ENCODE measurements at regions not wholly inside any gene's neighbourhood (a gene's known extent, or its start where the extent isn't known, plus 50 kb on each side); places are given as distances from the start of the nearest gene placed in this dataset.

DNA sequence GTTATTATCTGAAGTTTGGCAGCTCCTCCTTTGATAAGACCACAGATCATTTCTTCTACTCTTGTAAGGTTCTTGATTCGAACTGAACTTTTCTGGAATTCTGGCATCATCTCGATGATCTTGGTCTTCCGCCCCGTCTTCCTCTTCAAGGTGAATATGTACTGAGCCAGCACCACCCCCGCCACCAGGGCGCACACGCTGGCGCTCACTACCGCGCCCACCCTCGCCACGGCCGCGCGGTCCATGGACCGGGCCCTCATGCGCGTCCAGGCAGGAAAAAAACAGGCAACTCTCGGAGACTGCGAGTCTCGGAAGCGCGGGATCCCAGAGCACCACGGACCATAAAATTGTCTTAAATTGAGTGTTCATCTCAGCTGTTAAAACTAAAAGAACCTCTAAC is 458.4 kb upstream of the NDST3 start:
- Histone ChIP-seq H3K79me2 (ENCODE audit: insufficient read depth, low read length) (no peaks in the 10 kb centered on the region), H3K9ac (ENCODE audit: extremely low read depth, insufficient read length, low read length) (no peak overlapping the region), H3K4me1 (ENCODE audit: insufficient read depth, low read length) (no peaks in the 10 kb centered on the region), H3K14ac (ENCODE audit: insufficient read depth, low read length) (no peak overlapping the region), H3K79me1 (ENCODE audit: insufficient read depth, low read depth, low read length, poor library complexity, severe bottlenecking) (no peaks in the 10 kb centered on the region), H4K5ac (ENCODE audit: insufficient read length, low read depth, low read length) (no peak overlapping the region), H2AFZ (ENCODE audit: low read length) (no peak overlapping the region), H2BK15ac (ENCODE audit: low read depth, low read length) (no peak overlapping the region), H4K20me1 (ENCODE audit: control insufficient read depth, insufficient read depth, insufficient read length) (no peaks in the 10 kb centered on the region), H3K9me3 (ENCODE audit: control insufficient read depth, low read depth, low read length) (no peaks in the 10 kb centered on the region), H2BK5ac (ENCODE audit: insufficient read length, low read length) (no peak overlapping the region), H2AK5ac (ENCODE audit: insufficient read length, low read length) (no peak overlapping the region), H3K18ac (ENCODE audit: insufficient read length, low read depth, low read length) (no peak overlapping the region), H2BK20ac (ENCODE audit: low read depth, low read length, poor library complexity, severe bottlenecking) (no peak overlapping the region), H2BK12ac (ENCODE audit: insufficient read length, low read depth, low read length) (no peak overlapping the region), H3K4ac (ENCODE audit: low read depth, low read length) (no peak overlapping the region), H3K23me2 (ENCODE audit: insufficient read length, low read depth, low read length, poor library complexity, severe bottlenecking) (no peaks in the 10 kb centered on the region), H3K27ac (ENCODE audit: insufficient read length, low read depth, low read length) (no peak overlapping the region), H3K27me3 (ENCODE audit: insufficient read depth, low read length) (no peaks in the 10 kb centered on the region), H3K56ac (ENCODE audit: insufficient read length, low read depth, low read length) (no peak overlapping the region), H3K4me2 (ENCODE audit: insufficient read depth, insufficient read length, low read length) (no peak overlapping the region), H4K91ac (ENCODE audit: insufficient read length, low read depth, low read length) (no peak overlapping the region), H2BK120ac (ENCODE audit: low read depth, low read length, poor library complexity, severe bottlenecking) (no peak overlapping the region), H3K23ac (ENCODE audit: insufficient read length, low read depth, low read length) (no peak overlapping the region), H4K8ac (replicated peaks; ENCODE audit: insufficient read length, low read depth, low read length) (no peak overlapping the region), H3T11ph (ENCODE audit: low read length) (no peak overlapping the region)
- Mint-ChIP-seq H3K36me3 (ENCODE audit: insufficient read depth in 1 of 3, low read depth in 3 of 3) (no peaks in the 10 kb centered on the region), H3K4me3 (no peak overlapping the region), H3K9me3 (no peaks in the 10 kb centered on the region), H3K27ac (no peak overlapping the region), H3K27me3 (ENCODE audit: low read depth) (no peaks in the 10 kb centered on the region), H3K4me1 (no peaks in the 10 kb centered on the region)
- no CpG with 5 or more reads among the region's 24 CpGs for WGBS (ENCODE audit: extremely low coverage, insufficient read length, low lambda C conversion rate)
- no peak for DNase-seq
- TF ChIP-seq, protein P1, sequence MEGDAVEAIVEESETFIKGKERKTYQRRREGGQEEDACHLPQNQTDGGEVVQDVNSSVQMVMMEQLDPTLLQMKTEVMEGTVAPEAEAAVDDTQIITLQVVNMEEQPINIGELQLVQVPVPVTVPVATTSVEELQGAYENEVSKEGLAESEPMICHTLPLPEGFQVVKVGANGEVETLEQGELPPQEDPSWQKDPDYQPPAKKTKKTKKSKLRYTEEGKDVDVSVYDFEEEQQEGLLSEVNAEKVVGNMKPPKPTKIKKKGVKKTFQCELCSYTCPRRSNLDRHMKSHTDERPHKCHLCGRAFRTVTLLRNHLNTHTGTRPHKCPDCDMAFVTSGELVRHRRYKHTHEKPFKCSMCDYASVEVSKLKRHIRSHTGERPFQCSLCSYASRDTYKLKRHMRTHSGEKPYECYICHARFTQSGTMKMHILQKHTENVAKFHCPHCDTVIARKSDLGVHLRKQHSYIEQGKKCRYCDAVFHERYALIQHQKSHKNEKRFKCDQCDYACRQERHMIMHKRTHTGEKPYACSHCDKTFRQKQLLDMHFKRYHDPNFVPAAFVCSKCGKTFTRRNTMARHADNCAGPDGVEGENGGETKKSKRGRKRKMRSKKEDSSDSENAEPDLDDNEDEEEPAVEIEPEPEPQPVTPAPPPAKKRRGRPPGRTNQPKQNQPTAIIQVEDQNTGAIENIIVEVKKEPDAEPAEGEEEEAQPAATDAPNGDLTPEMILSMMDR (conservative IDR thresholded peaks at IDR 0.05), result no peak

Measured in H9 (cell line).